ENCODE measurements at regions not wholly inside any gene's neighbourhood (a gene's known extent, or its start where the extent isn't known, plus 50 kb on each side); places are given as distances from the start of the nearest gene placed in this dataset.

- TF ChIP-seq POLR2AphosphoS5 (IDR thresholded peaks at IDR 0.05; ENCODE audit: low read depth, low read length) = no peak
- no peak for TF ChIP-seq CTCF (IDR thresholded peaks at IDR 0.05)
Observed at GRCh38 chr15:81433462-81433861, 59.4 kb upstream of the TMC3 start.
